ENCODE measurements at regions not wholly inside any gene's neighbourhood (a gene's known extent, or its start where the extent isn't known, plus 50 kb on each side); places are given as distances from the start of the nearest gene placed in this dataset.

DNA sequence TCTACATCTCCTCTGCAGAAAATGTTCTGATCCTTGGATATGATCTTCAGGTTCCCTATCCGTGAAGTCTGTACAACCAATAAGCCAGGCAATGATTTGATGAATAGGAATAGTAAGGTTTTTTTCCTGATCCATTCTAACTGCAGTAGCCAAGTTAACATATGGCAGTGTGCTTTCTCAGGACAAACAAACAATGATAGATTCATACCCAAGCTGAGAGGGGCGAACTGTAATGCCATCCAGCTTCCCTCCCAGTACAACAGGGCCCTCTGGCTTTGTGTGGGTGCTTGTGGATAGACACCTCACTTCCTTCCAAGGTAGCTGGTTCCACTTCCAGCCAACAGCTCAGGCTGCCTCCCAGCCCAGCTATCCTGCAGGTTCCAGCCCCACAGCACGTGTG is 359.2 kb downstream of the CDH26 start:
- Mint-ChIP-seq H3K27ac (no peak overlapping the region), H3K27me3 (ENCODE audit: insufficient read depth, low read depth) (peaks cover 9% of the 10 kb centered on the region), H3K36me3 (no peaks in the 10 kb centered on the region), H3K9me3 (peaks cover 4% of the 10 kb centered on the region), H3K4me3 (peak overlapping the region; percentile 34), H3K4me1 (peaks cover 61% of the 10 kb centered on the region)
- TF ChIP-seq CTCF (IDR thresholded peaks at IDR 0.05): no peak
- no peak for TF ChIP-seq EZH2 (IDR thresholded peaks at IDR 0.05)
- TF ChIP-seq EZH2phosphoT487 (IDR thresholded peaks at IDR 0.05): no peak
- Histone ChIP-seq H3K79me2 (ENCODE audit: low read depth) (no peaks in the 10 kb centered on the region), H3K9ac (no peak overlapping the region), H3K27me3 (no peaks in the 10 kb centered on the region), H3K27ac (no peak overlapping the region), H2AFZ (replicated peaks) (no peak overlapping the region), H3K4me3 (no peak overlapping the region), H3K36me3 (no peaks in the 10 kb centered on the region), H3K4me2 (no peak overlapping the region), H3K4me1 (no peaks in the 10 kb centered on the region), H3K9me3 (ENCODE audit: low read depth) (no peaks in the 10 kb centered on the region), H3F3A (ENCODE audit: low read depth) (no peaks in the 10 kb centered on the region), H4K20me1 (ENCODE audit: low read depth) (no peaks in the 10 kb centered on the region)
- DNase-seq (ENCODE audit: low spot score): no peak

GRCh38 chr20:60321601-60322000 is 363.4 kb downstream of the CDH26 start:
- H3K9ac ChIP-seq: no peak overlapping the region
- no peaks in the 10 kb centered on the region for H4K20me1 ChIP-seq (ENCODE audit: low read depth)
- Mint-ChIP-seq H3K27ac (no peak overlapping the region), H3K4me1 (peaks cover 45% of the 10 kb centered on the region), H3K4me3 (no peak overlapping the region), H3K27me3 (ENCODE audit: insufficient read depth, low read depth) (peaks cover 3% of the 10 kb centered on the region), H3K9me3 (peaks cover 2% of the 10 kb centered on the region), H3K36me3 (no peaks in the 10 kb centered on the region)
- no peak overlapping the region for H3K4me2 ChIP-seq
- no peaks in the 10 kb centered on the region for H3K4me1 ChIP-seq
- H3K27ac ChIP-seq: no peak overlapping the region
- no peak overlapping the region for H3K4me3 ChIP-seq
- no peak for DNase-seq (ENCODE audit: low spot score)
- H3F3A ChIP-seq (ENCODE audit: low read depth): no peaks in the 10 kb centered on the region
- no peak overlapping the region for H2AFZ ChIP-seq (replicated peaks)
- TF ChIP-seq CTCF (IDR thresholded peaks at IDR 0.05) (no peak), EZH2phosphoT487 (IDR thresholded peaks at IDR 0.05) (no peak), EZH2 (IDR thresholded peaks at IDR 0.05) (no peak)
- no peaks in the 10 kb centered on the region for H3K36me3 ChIP-seq
- no peaks in the 10 kb centered on the region for H3K9me3 ChIP-seq (ENCODE audit: low read depth)
- peaks cover 3% of the 10 kb centered on the region for H3K27me3 ChIP-seq
- no peaks in the 10 kb centered on the region for H3K79me2 ChIP-seq (ENCODE audit: low read depth)

- Histone ChIP-seq H3K9me3 (ENCODE audit: low read depth) (no peaks in the 10 kb centered on the region), H3K27me3 (peaks cover 3% of the 10 kb centered on the region)
- H3K27ac Mint-ChIP-seq: no peak overlapping the region
These were observed 368.6 kb downstream of the CDH26 start for GRCh38 chr20:60326821-60327220.

More at GRCh38 chr20:60326821-60327220, 368.6 kb downstream of the CDH26 start:
- H4K20me1 ChIP-seq (ENCODE audit: low read depth): no peaks in the 10 kb centered on the region
- no peak overlapping the region for H3K4me2 ChIP-seq
- no peak overlapping the region for H3K27ac ChIP-seq
- H3K27me3 Mint-ChIP-seq (ENCODE audit: insufficient read depth, low read depth): no peaks in the 10 kb centered on the region
- TF ChIP-seq EZH2 (IDR thresholded peaks at IDR 0.05) (no peak), EZH2phosphoT487 (IDR thresholded peaks at IDR 0.05) (no peak), CTCF (IDR thresholded peaks at IDR 0.05) (no peak)
- H3K9ac ChIP-seq: no peak overlapping the region
- H3K4me1 Mint-ChIP-seq: peaks cover 31% of the 10 kb centered on the region
- no peaks in the 10 kb centered on the region for H3K36me3 ChIP-seq
- H3F3A ChIP-seq (ENCODE audit: low read depth): no peaks in the 10 kb centered on the region
- no peaks in the 10 kb centered on the region for H3K4me1 ChIP-seq
- H3K4me3 ChIP-seq: no peak overlapping the region
- no peaks in the 10 kb centered on the region for H3K36me3 Mint-ChIP-seq
- no peak overlapping the region for H2AFZ ChIP-seq (replicated peaks)
- H3K79me2 ChIP-seq (ENCODE audit: low read depth): no peaks in the 10 kb centered on the region
- no peak overlapping the region for H3K4me3 Mint-ChIP-seq
- no peak for DNase-seq (ENCODE audit: low spot score)
- peaks cover 2% of the 10 kb centered on the region for H3K9me3 Mint-ChIP-seq
